ENCODE measurements at regions not wholly inside any gene's neighbourhood (a gene's known extent, or its start where the extent isn't known, plus 50 kb on each side); places are given as distances from the start of the nearest gene placed in this dataset.

GRCh38 chr12:74906224-74906623, 303.4 kb downstream of the KCNC2 start:
- DNase-seq (ENCODE audit: low read depth in 2 of 2): no peak

DNA sequence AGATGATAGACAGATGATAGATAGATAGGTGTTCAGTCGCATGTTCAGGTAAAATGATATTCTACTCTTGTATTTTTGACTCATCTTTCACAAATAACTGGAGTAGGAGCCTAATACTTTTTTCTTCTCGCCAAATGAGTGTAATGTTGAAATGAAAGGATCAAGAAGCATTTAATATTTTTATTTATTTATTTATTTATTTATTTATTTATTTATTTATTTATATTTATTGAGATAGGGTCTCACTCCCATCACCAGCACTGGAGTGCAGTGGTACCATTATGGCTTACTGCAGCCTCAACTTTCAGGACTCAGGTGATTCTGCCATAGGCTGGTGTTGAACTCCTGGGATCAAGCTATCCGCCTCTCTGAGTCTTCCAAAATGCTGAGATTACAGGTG, 298.8 kb downstream of the KCNC2 start:
- DNase-seq (ENCODE audit: low read depth in 2 of 2): no peak

- DNase-seq (ENCODE audit: low read depth in 2 of 2): no peak
These were observed 295.3 kb downstream of the KCNC2 start for GRCh38 chr12:74914378-74914777.

GRCh38 chr12:74915718-74916117, 293.9 kb downstream of the KCNC2 start:
- DNase-seq (ENCODE audit: low read depth in 2 of 2): no peak

GRCh38 chr12:74917743-74918142, 291.9 kb downstream of the KCNC2 start:
- no peak for DNase-seq (ENCODE audit: low read depth in 2 of 2)

DNA sequence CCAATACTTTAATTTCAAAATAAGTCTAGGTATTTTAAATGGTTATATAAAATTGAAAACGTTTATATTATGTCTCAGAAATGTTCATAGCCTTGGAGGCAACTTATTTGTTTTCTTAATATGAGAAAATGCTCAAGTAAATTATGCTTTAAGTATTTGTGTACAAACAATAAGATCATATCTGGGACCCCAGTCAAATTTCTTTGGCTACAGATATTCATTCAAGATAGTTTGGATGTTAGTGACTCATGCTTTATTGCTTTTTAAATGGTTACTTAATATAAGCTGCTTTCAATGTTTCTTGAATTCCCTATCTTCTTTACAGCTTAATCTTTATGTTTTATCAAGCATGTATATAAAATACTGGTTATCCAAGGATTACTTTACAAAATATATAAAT, 291.3 kb downstream of the KCNC2 start:
- no peak for DNase-seq (ENCODE audit: low read depth in 2 of 2)

DNA sequence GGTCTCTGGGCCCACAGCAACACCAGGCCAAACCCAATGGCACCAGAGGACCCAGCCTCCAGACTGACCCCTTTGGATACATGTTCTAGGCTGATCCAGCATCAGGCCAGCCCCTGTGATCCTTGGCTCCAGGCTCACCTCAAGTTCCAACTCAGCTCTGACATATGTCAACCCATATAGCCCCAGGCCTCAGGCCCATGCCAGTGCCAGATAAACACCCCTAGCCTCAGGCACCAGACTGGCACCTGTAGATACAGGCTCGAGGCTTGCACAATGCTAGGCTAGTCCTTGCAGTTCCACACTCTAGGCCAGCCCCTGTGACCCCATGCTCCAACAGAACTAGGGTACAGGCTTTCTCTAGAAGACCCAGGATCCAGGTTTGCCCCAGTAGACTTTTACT, 287.5 kb downstream of the KCNC2 start:
- DNase-seq (ENCODE audit: low read depth in 2 of 2): no peak

GRCh38 chr12:74922642-74923041, 287.0 kb downstream of the KCNC2 start:
- DNase-seq (ENCODE audit: low read depth in 2 of 2): no peak

GRCh38 chr12:74941670-74942069, 268.0 kb downstream of the KCNC2 start:
- no peak for DNase-seq (ENCODE audit: low read depth in 2 of 2)

DNA sequence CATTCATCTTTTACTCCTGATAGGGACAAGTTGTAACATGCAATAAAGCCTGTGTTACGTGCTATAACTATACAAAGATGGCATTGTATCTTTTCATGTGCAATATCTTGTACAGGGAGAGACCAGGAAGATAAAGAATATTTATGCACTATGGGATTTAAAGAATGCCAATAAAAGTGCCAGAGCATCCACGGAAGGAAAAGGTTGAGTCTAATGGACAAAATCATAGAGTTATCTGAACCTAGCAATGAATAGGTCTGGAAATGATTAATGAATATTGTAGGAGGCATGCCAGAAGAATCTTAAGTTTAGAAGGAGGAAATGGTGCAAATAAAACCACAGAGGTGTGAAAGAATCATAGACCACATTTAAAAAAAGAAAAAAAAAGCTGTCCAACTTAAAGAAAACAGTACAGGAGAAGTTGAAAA, 263.9 kb downstream of the KCNC2 start:
- DNase-seq (ENCODE audit: low read depth in 2 of 2): no peak

DNA sequence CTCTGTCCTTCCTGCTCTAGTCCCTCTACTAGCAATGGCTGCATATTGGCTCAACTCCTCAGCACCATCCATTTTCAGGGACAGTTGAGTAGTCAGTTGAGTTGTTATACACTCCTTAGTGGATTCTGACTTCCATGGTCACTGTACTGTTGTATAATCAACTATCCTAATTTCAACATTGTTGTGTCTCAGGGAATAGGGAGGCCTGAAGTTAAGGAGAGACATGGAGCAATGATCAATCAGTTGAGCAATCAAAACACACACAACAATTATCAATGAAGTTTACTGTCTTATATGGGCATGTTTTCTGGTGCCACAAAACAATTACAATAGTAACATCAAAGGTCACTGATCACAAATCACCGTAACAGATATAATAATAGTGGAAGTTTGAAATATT, 255.9 kb downstream of the KCNC2 start:
- DNase-seq (ENCODE audit: low read depth in 2 of 2): no peak

GRCh38 chr12:74957231-74957630, 252.4 kb downstream of the KCNC2 start:
- DNase-seq (ENCODE audit: low read depth in 2 of 2): no peak

DNA sequence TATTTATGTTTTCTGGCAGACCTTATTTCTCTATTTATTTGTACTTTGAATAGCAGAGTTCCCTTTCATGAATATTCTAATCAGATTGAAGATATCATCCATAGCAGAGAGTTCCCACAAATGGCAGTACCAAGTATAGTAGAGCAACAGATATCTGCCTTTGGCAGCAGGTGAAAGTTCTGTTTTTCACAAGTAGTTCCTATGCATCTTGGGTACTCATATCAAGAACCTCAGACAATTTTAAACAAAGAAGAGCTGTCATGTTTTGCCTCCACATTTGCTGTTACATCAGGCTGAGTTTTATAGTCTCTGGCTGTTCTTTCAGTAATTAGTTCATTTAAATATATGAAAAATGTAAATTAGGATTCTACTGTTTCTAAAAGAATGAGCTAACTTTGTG, 252.0 kb downstream of the KCNC2 start:
- no peak for DNase-seq (ENCODE audit: low read depth in 2 of 2)

DNA sequence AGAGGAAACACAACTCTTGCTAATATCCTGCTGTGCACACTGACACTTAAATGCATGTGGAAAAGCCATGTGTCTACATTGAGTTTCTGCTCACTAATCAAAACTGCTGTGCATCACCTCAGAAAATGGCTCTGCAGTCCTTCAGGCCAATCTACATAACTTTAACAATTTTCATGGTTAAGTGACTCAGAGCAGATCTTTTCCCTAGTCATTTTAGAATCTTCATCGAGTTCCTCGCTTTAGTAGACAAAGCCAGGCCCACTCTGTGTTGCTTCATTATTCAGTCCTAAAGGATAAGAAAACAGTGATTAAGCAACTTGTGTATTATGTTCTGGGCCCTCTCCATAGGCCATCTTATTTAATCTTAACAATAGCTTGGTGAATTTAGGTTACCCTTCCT, 250.0 kb downstream of the KCNC2 start:
- no peak for DNase-seq (ENCODE audit: low read depth in 2 of 2)

DNA sequence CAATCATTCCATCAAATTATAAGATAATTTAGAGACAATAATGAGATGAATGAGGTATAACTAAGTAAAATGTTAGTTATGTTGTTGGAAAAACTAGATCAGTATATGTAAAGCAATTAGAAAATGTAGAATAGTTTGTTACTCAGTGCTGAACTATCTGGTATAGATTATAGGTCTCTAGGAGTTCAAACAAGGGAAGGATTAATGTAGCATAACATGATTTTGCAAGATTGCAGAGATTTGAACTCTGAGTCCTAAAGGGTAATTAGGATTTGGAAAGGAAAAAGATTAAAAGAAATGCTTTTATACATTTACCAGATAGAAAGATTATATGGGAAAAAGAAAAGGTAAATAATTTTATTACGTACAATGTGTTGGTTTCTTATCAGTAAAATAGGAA, 246.3 kb downstream of the KCNC2 start:
- DNase-seq (ENCODE audit: low read depth in 2 of 2): no peak

DNA sequence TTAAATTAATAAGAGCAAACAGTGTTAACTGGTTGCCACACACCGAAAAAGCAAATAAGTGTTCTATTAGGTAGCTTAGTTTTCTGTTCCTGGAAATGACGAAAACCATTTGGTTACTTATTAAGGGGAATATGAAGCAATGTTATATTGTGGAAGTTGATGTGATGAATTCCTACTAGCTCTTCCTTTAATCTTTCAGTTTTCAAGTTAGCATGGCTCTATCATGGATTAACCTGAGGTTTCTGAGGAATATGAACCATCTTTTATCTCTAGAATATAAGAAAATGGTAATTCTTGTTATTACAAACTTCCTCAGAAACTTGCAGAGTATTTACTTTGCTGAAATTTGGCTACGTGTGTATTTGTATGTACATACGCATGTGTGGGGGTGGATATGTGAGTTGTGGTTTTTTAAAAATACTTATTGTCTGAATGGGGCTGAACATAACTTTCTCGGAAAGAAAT, 245.7 kb downstream of the KCNC2 start:
- no peak for DNase-seq (ENCODE audit: low read depth in 2 of 2)

GRCh38 chr12:74964390-74964789, 245.2 kb downstream of the KCNC2 start:
- DNase-seq (ENCODE audit: low read depth in 2 of 2): no peak

DNA sequence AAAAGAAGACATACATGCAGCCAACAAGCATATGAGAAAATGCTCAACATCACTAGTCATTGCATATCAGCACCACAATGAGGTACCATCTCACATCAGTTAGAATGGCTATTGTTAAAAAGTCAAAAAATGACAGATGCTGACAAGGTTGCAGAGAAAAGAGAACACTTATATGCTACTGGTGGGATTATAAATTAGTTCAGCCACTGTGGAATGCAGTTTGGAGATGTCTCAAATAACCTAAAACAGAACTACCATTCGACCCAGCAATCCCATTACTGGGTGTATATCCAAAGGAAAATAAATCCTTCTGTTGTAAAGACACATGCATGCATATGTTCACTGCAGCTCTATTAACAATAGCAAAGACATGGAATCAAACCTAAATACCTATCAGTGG, 238.4 kb downstream of the KCNC2 start:
- no peak for DNase-seq (ENCODE audit: low read depth in 2 of 2)

DNA sequence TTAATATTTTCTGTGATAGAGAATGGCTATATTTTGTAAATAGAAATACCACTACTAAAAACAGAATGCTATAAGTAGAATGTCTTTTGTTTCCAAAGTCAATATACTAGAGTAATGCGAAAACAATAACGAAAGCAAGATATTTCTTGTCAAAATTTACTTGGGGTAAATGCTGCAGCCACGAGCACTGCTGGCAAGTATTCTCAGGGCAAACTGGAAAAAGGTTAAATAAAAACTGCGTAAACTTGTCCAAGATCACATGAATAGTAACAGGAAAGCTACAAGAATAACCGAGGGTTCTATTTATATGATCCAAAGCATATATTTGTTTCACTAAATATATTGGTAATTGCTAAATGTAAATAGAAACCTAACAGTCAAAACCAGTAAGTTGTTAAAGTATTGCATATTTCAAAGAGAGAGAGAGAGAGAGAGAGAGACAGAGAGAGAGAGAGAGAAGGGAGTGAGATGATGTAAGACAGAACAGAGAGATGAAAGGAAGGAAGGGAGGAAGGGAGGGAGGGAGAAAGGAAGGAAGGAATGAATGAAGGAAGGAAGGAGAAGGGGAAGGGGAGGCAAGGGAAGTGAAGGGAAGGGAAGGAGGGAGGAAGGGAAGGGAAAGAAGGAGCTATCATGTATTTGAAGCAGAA, 231.7 kb downstream of the KCNC2 start:
- DNase-seq (ENCODE audit: low read depth in 2 of 2): no peak

- no peak for DNase-seq (ENCODE audit: low read depth in 2 of 2)
These were observed 229.1 kb downstream of the KCNC2 start for GRCh38 chr12:74980510-74980909.

DNA sequence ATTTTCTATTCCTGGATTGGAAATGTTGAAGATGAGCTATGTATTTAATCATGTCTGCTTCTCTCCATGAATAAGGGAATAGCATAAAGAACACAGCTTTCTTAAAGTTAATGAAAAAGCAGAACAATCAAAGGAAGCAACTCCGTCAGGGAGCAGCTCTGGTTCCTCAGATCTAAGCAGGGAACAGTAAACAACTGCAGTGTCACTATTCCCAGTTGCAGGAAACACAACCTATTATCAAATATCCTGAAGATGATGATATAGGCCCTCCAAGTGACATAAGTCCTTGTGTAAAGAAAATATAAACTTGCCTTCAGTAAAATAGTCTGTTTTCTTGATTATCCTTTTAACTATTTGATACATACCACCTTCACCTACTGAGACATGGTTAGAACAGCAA, 228.1 kb downstream of the KCNC2 start:
- DNase-seq (ENCODE audit: low read depth in 2 of 2): no peak

DNA sequence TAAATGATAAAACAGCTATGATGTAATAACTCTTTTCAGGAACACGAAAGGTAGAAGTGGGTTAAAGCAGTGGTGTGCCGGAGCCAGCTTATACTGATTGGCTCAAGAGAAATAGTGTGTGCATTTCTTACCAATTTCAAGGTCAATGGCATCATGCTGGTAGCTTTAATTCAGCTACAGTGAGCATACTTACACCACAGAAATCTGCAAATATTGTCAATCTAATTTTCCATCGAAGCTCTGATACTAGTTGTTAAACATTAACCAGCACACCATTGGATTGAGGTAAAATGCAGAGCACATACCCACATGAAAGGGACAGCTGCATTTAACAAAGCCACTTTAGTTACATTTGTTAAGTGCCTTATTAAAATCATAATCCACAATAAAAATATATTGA, 225.7 kb downstream of the KCNC2 start:
- DNase-seq (ENCODE audit: low read depth in 2 of 2): no peak

- DNase-seq (ENCODE audit: low read depth in 2 of 2): no peak
These were observed 225.0 kb downstream of the KCNC2 start for GRCh38 chr12:74984631-74985030.

Measured in dermis microvascular lymphatic vessel endothelial cell (primary cell).